ENCODE measurements at regions not wholly inside any gene's neighbourhood (a gene's known extent, or its start where the extent isn't known, plus 50 kb on each side); places are given as distances from the start of the nearest gene placed in this dataset.

- TF ChIP-seq CTCF (IDR thresholded peaks at IDR 0.05; ENCODE audit: insufficient read depth, low read length) (no peak), POLR2AphosphoS5 (IDR thresholded peaks at IDR 0.05; ENCODE audit: low read depth) (no peak)
Observed at GRCh38 chr11:43130616-43131015, 181.2 kb upstream of the API5 start.
